ENCODE measurements at regions not wholly inside any gene's neighbourhood (a gene's known extent, or its start where the extent isn't known, plus 50 kb on each side); places are given as distances from the start of the nearest gene placed in this dataset.

DNA sequence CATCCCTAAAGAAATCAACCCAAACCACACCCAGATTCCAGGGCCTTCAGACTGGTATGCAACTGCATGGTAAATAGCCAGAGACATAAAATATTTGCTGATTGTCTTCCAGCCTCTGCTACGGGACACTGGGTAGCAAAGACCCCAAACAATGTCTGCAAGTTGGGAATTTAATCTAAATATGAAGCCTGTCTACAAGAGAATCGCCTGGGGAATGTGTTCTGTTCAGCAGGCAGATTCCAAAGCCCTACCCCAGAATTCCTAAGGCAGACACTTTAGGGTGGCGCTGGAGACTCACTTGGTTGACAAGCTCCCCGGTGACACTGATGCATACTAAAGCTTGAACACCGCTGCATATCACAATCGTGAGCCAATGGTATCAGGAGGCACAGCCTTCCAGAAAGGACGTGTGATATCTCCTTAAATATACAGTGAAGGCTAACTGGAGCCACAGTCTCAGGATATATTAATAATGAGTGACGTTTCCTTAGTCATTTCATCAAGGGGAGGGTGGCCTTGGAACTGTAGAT, 684.1 kb downstream of the NTRK3 start:
- intact Hi-C loops (cut with micrococcal nuclease; ENCODE audit: unreplicated experiment): no loop called here
- no TSS peak for BruUV-seq (replicated peaks)
- no peak for DNase-seq
- Mint-ChIP-seq H3K4me3 (ENCODE audit: low read depth, unreplicated experiment) (no peak overlapping the region), H3K27me3 (ENCODE audit: unreplicated experiment) (no peaks in the 10 kb centered on the region), H3K27ac (ENCODE audit: unreplicated experiment) (no peak overlapping the region), H3K9me3 (ENCODE audit: low read depth, unreplicated experiment) (peaks cover 13% of the 10 kb centered on the region), H3K4me1 (ENCODE audit: low read depth, unreplicated experiment) (no peaks in the 10 kb centered on the region), H3K36me3 (ENCODE audit: insufficient read depth, unreplicated experiment) (no peaks in the 10 kb centered on the region)
- CTCF ChIA-PET: no interaction called here
- TF ChIP-seq, protein P1, sequence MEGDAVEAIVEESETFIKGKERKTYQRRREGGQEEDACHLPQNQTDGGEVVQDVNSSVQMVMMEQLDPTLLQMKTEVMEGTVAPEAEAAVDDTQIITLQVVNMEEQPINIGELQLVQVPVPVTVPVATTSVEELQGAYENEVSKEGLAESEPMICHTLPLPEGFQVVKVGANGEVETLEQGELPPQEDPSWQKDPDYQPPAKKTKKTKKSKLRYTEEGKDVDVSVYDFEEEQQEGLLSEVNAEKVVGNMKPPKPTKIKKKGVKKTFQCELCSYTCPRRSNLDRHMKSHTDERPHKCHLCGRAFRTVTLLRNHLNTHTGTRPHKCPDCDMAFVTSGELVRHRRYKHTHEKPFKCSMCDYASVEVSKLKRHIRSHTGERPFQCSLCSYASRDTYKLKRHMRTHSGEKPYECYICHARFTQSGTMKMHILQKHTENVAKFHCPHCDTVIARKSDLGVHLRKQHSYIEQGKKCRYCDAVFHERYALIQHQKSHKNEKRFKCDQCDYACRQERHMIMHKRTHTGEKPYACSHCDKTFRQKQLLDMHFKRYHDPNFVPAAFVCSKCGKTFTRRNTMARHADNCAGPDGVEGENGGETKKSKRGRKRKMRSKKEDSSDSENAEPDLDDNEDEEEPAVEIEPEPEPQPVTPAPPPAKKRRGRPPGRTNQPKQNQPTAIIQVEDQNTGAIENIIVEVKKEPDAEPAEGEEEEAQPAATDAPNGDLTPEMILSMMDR (IDR thresholded peaks at IDR 0.05; ENCODE audit: unreplicated experiment): no peak

DNA sequence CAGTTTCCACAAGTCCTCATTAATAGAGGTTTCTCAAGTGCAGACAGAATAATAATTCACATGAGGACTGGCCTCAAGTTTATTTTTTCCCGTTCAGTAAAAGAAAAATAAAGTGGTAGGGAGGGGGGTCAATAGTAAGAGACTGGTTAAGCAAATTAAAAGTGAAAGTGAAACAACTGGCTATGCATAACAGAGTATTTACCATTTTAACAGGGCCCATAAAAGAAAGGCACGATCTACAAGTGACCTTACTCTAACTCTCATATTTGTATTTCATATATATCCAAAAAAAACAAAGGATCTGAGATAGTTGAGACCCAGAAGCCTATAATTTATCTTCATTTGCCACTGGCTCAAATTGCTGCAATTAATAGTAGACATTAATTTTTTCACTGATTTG, 686.3 kb downstream of the NTRK3 start:
- BruUV-seq (replicated peaks): no TSS peak
- Mint-ChIP-seq H3K27me3 (ENCODE audit: unreplicated experiment) (no peaks in the 10 kb centered on the region), H3K9me3 (ENCODE audit: low read depth, unreplicated experiment) (peaks cover 15% of the 10 kb centered on the region), H3K27ac (ENCODE audit: unreplicated experiment) (no peak overlapping the region), H3K36me3 (ENCODE audit: insufficient read depth, unreplicated experiment) (no peaks in the 10 kb centered on the region), H3K4me1 (ENCODE audit: low read depth, unreplicated experiment) (no peaks in the 10 kb centered on the region), H3K4me3 (ENCODE audit: low read depth, unreplicated experiment) (no peak overlapping the region)
- intact Hi-C loops (cut with micrococcal nuclease; ENCODE audit: unreplicated experiment): no loop called here
- DNase-seq: no peak
- CTCF ChIA-PET: no interaction called here
- TF ChIP-seq, protein P1 (IDR thresholded peaks at IDR 0.05; ENCODE audit: unreplicated experiment): no peak

DNA sequence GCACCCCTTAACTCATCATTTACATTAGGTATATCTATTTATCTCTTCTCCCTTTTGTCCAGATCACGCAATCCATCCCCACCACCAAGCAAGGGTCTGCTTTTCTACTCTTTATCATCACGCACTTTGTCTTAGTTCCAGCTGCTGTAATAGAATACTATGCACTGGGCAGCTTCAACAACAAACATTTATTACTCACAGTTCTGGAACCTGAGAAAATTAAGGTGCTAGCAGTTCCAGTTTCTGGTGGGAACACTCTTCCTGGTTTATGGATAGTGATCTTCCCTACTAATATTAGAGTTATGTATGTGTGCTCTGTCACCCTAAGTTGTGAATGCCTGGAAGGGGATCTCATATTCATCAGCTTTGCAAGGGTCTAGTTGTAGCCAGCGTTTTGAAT, 687.0 kb downstream of the NTRK3 start:
- H3K36me3 Mint-ChIP-seq (ENCODE audit: insufficient read depth, unreplicated experiment): no peaks in the 10 kb centered on the region
- no peaks in the 10 kb centered on the region for H3K27me3 Mint-ChIP-seq (ENCODE audit: unreplicated experiment)
- no TSS peak for BruUV-seq (replicated peaks)
- no peaks in the 10 kb centered on the region for H3K4me1 Mint-ChIP-seq (ENCODE audit: low read depth, unreplicated experiment)
- intact Hi-C loops (cut with micrococcal nuclease; ENCODE audit: unreplicated experiment): no loop called here
- H3K4me3 Mint-ChIP-seq (ENCODE audit: low read depth, unreplicated experiment): no peak overlapping the region
- CTCF ChIA-PET: no interaction called here
- TF ChIP-seq, protein P1 (IDR thresholded peaks at IDR 0.05; ENCODE audit: unreplicated experiment): no peak
- H3K27ac Mint-ChIP-seq (ENCODE audit: unreplicated experiment): no peak overlapping the region
- no peak for DNase-seq
- H3K9me3 Mint-ChIP-seq (ENCODE audit: low read depth, unreplicated experiment): peaks cover 15% of the 10 kb centered on the region

DNA sequence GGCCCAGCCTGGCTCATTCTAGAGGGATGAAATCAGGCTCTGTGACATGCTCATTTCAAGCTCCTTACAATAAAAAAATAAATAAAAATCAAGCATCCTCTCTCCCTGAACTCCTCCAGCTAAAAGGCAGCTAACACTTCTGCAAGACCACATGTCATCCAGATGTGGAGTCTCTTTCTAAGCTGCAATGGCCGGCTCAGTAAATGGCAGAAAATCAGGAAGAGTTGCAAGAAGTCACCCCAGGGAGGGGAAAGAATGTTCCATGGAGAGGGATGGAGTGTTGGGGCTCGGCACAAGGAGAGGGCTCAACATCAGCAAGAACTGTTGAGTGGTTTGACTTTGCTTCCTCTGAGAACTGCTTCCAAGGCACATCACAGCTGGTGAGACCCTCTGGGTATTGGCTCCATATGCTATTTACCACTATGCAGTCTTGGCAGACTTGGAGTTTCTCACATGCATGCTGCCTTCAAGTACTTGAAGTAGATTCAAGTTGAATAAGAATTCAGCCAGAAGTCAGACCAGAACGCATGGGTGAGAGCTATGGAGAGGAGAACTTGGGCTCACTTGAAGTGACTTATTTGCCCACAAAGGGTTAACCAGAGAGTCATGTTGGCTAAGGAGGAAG, 689.0 kb downstream of the NTRK3 start:
- Mint-ChIP-seq H3K36me3 (ENCODE audit: insufficient read depth, unreplicated experiment) (no peaks in the 10 kb centered on the region), H3K4me1 (ENCODE audit: low read depth, unreplicated experiment) (no peaks in the 10 kb centered on the region), H3K27me3 (ENCODE audit: unreplicated experiment) (no peaks in the 10 kb centered on the region), H3K9me3 (ENCODE audit: low read depth, unreplicated experiment) (peaks cover 15% of the 10 kb centered on the region), H3K27ac (ENCODE audit: unreplicated experiment) (no peak overlapping the region), H3K4me3 (ENCODE audit: low read depth, unreplicated experiment) (no peak overlapping the region)
- BruUV-seq (replicated peaks): no TSS peak
- intact Hi-C loops (cut with micrococcal nuclease; ENCODE audit: unreplicated experiment): no loop called here
- DNase-seq: no peak
- CTCF ChIA-PET: no interaction called here
- TF ChIP-seq, protein P1 (IDR thresholded peaks at IDR 0.05; ENCODE audit: unreplicated experiment): no peak
